GM12878 (cell line): ENCODE measurements at regions not wholly inside any gene's neighbourhood (a gene's known extent, or its start where the extent isn't known, plus 50 kb on each side); places are given as distances from the start of the nearest gene placed in this dataset.

Experiments
- ATAC-seq: fragments of 200-7000 bp; cut with Tn5 transposase; 3 replicates; pipeline ENCODE4 v1.9.1; 2020; ENCODE audit warnings: mild to moderate bottlenecking, moderate library complexity
- BruUV-seq: library from RNA; stranded (reverse); fragments of 400-500 nt; replicated peaks from 2 replicates; lab custom pipeline; 2021; lab: Mats Ljungman, UMichigan
- CTCF ChIA-PET: fragments of 300-600 bp; sonication (Branson Sonifier 250); formaldehyde crosslinking; extraction: SDS; loops from one replicate; lab custom pipeline; 2021; ENCODE audit warnings: inconsistent platforms; lab: Yijun Ruan, JAX
- POLR2A ChIA-PET: fragments of 350-600 bp; formaldehyde crosslinking; extraction: SDS; loops from one replicate; lab custom pipeline; 2021; ENCODE audit warnings: inconsistent platforms; lab: Charles Lee
- RAD21 ChIA-PET: fragments of 300-600 bp; sonication (Branson Sonifier 250); formaldehyde crosslinking; loops from one replicate; lab custom pipeline; 2023; ENCODE audit warnings: antibody characterized with exemption; ENCODE audit not compliant: unreplicated experiment; lab: Charles Lee
- SMC1A ChIA-PET: fragments of 300-600 bp; sonication (Branson Sonifier 250); formaldehyde crosslinking; loops from one replicate; lab custom pipeline; 2023; ENCODE audit not compliant: unreplicated experiment, uncharacterized antibody; lab: Charles Lee
- DNase-seq: peaks from one replicate; pipeline ENCODE4 v3.0.0-alpha.2; 2011; ENCODE audit warnings: low read depth, low spot score
- FAIRE-seq: peaks from 3 replicates; lab custom pipeline; 2011; peaks lifted over from hg19 to GRCh38; lab: Jason Lieb, UNC
- H2AFZ ChIP-seq: 2 replicates; pipeline ENCODE4 v1.6.0; 2011; ENCODE audit warnings: low read depth, low read length, control low read depth; ENCODE audit not compliant: control insufficient read depth
- H3K27ac ChIP-seq: 2 replicates; pipeline ENCODE4 v1.5.1; 2011; ENCODE audit warnings: control low read depth; ENCODE audit not compliant: control insufficient read depth, insufficient read depth
- H3K27me3 ChIP-seq, 2 experiments: replicated peaks in 1 of 2; 2 replicates each; pipeline versions ENCODE4 v1.6.0 to v1.6.1; 2011; ENCODE audit warnings: low read length in 1 of 2; ENCODE audit not compliant: control insufficient read depth in 2 of 2, insufficient read depth in 2 of 2
- H3K36me3 ChIP-seq, 2 experiments: 2 replicates each; pipeline ENCODE4 v1.5.1; 2011; ENCODE audit warnings: low read length in 1 of 2; ENCODE audit not compliant: control insufficient read depth in 2 of 2, insufficient read depth in 2 of 2
- H3K4me1 ChIP-seq: 2 replicates; pipeline ENCODE4 v1.6.1; 2011; ENCODE audit warnings: mild to moderate bottlenecking, low read length, moderate library complexity, mixed read lengths; ENCODE audit not compliant: control insufficient read depth, insufficient read depth
- H3K4me2 ChIP-seq: 2 replicates; pipeline ENCODE4 v1.6.0; 2011; ENCODE audit warnings: control low read depth; ENCODE audit not compliant: control insufficient read depth, insufficient read depth
- H3K4me3 ChIP-seq: fragments of 200-600 bp; sonication (generic); 2 replicates; pipeline ENCODE4 v1.5.1; 2016
- H3K79me2 ChIP-seq: 2 replicates; pipeline ENCODE4 v1.6.0; 2011; ENCODE audit warnings: low read length; ENCODE audit not compliant: control insufficient read depth, insufficient read depth
- H3K9ac ChIP-seq: 2 replicates; pipeline ENCODE4 v1.8.0; 2011; ENCODE audit warnings: low read length, control low read depth, mixed read lengths; ENCODE audit not compliant: control insufficient read depth, insufficient read depth
- H3K9me3 ChIP-seq: replicated peaks from 3 replicates; pipeline ENCODE4 v1.5.1; 2011; ENCODE audit warnings: mild to moderate bottlenecking, low read length; ENCODE audit not compliant: control insufficient read depth, insufficient read depth
- H4K20me1 ChIP-seq: 2 replicates; pipeline ENCODE4 v1.6.0; 2011; ENCODE audit not compliant: control insufficient read depth, insufficient read depth
- MXI1 ChIP-seq: fragments of 150-350 bp; IDR thresholded peaks from 2 replicates; pipeline ENCODE4 v1.6.1; 2011; ENCODE audit warnings: low read depth, mild to moderate bottlenecking, inconsistent platforms, low read length, improper control_type of control experiment
- PAX8 ChIP-seq: fragments of 450-650 bp; IDR thresholded peaks from 2 replicates; pipeline ENCODE4 v1.6.1; 2017; ENCODE audit warnings: mild to moderate bottlenecking, moderate library complexity
- SUZ12 ChIP-seq: fragments of 200-600 bp; sonication (generic); IDR thresholded peaks from one replicate; pipeline ENCODE4 v1.6.1; 2018; ENCODE audit warnings: antibody characterized with exemption, mild to moderate bottlenecking; ENCODE audit not compliant: unreplicated experiment
- WGBS: methylation state at CpG from one replicate; pipeline ENCODE4 v1.1.6; 2016; ENCODE audit warnings: low lambda C conversion rate; ENCODE audit not compliant: insufficient replicate concordance, insufficient coverage; ENCODE audit errors: missing lambda C conversion rate; 5-methylcytosine and 5-hydroxymethylcytosine counted together
- in situ Hi-C: fragments of 300-500 bp; cut with MboI; formaldehyde crosslinking; loops from 9 replicates; pipeline ENCODE4 v1.14.3; 2018; ENCODE audit warnings: mixed read lengths
- intact Hi-C: fragments of 100-400 bp; cut with micrococcal nuclease; formaldehyde crosslinking; loops from one replicate; pipeline ENCODE4 v1.14.2; 2022; ENCODE audit not compliant: unreplicated experiment

- FAIRE-seq (no peak), ATAC-seq (no peak), DNase-seq (no peak)
- no peak overlapping the region for H3K4me3 ChIP-seq
- no TSS peak for BruUV-seq
- ChIA-PET POLR2A (no interaction called here), SMC1A (no interaction called here), RAD21 (no interaction called here), CTCF (no interaction called here)
- no peak overlapping the region for H3K27ac ChIP-seq
- intact Hi-C loops (no loop called here), in situ Hi-C loops (no loop called here)
- H4K20me1 ChIP-seq = no peaks in the 10 kb centered on the region
- no peak overlapping the region for H2AFZ ChIP-seq
- H3K9me3 ChIP-seq = no peaks in the 10 kb centered on the region
- H3K9ac ChIP-seq = no peak overlapping the region
- H3K79me2 ChIP-seq = no peaks in the 10 kb centered on the region
- no peaks in the 10 kb centered on the region for H3K36me3 ChIP-seq
- H3K27me3 ChIP-seq = peaks cover 0 to 6% of the 10 kb centered on the region in 2 experiments; a peak in 2 of 4 replicates
- 3% methylated on average over 2 of the region's 2 CpGs for WGBS
- TF ChIP-seq MXI1 (no peak), SUZ12 (no peak)
- no peak overlapping the region for H3K4me2 ChIP-seq
- H3K4me1 ChIP-seq = no peaks in the 10 kb centered on the region
Measured at GRCh38 chr22:27097933-27098332, 440.5 kb downstream of the MIAT start.

DNA sequence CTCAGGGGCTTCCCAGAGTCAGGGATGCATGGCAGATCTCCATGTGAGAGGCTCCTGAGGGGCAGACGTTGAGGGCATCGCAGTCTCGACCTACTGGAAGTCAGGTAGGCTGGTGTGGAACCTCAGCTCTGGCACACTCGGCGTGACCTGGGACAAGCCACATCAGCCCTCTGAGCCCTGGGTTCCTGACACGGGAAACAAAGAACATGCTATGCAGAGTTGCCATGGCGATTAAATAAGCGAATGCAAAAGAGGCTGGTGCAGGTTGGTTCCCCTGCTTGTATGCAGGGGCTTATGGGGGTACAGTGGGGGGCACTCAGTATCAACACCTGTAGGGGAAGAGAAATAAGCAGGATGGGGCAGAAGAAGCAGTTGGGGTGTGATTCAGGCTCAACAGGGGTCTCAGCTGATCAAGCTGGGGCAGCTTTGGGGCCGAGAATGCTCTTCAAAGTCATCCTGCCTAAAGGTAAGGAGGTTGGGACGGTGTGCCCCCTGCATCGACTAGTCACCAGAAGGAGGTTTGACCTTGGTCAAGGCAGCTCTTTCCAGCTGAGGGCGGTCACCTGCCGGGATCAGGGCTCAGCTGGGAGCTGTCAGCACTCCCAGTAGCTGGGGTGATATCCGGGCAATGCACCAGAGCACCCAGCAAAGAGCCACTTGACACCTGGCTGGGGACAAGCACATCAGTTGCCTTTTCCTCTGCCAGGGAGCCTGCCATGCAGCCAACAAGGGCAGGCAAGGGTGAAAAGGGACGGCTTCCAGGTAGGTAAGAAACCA lies 442.7 kb downstream of the MIAT start:
- DNase-seq (no peak), ATAC-seq (no peak), FAIRE-seq (no peak)
- Histone ChIP-seq H4K20me1 (no peaks in the 10 kb centered on the region), H3K4me1 (no peaks in the 10 kb centered on the region), H3K4me3 (no peak overlapping the region), H3K9me3 (no peaks in the 10 kb centered on the region), H3K4me2 (no peak overlapping the region), H2AFZ (no peak overlapping the region), H3K27ac (no peak overlapping the region), H3K79me2 (no peaks in the 10 kb centered on the region), H3K36me3 (no peaks in the 10 kb centered on the region), H3K27me3 (peaks cover 0 to 6% of the 10 kb centered on the region in 2 experiments; a peak in 2 of 4 replicates), H3K9ac (no peak overlapping the region)
- TF ChIP-seq PAX8 = no peak
- RAD21 ChIA-PET = no interaction called here
- SMC1A ChIA-PET = no interaction called here
- POLR2A ChIA-PET = no interaction called here
- CTCF ChIA-PET = no interaction called here
- WGBS = 11% methylated on average over 15 of the region's 15 CpGs
- intact Hi-C loops = no loop called here
- BruUV-seq = no TSS peak
- in situ Hi-C loops = no loop called here
